ENCODE measurements at regions not wholly inside any gene's neighbourhood (a gene's known extent, or its start where the extent isn't known, plus 50 kb on each side); places are given as distances from the start of the nearest gene placed in this dataset.

GRCh38 chr9:75798505-75798904 is 92.0 kb upstream of the PCSK5 start:
- no peak overlapping the region for H2BK20ac ChIP-seq (ENCODE audit: low read depth, low read length, poor library complexity, severe bottlenecking)
- H3K79me1 ChIP-seq (ENCODE audit: insufficient read depth, low read depth, low read length, poor library complexity, severe bottlenecking) = no peaks in the 10 kb centered on the region
- no peak overlapping the region for H4K8ac ChIP-seq (replicated peaks; ENCODE audit: insufficient read length, low read depth, low read length)
- no peak overlapping the region for H3K23ac ChIP-seq (ENCODE audit: insufficient read length, low read depth, low read length)
- no peaks in the 10 kb centered on the region for H3K79me2 ChIP-seq (ENCODE audit: insufficient read depth, low read length)
- Mint-ChIP-seq H3K4me1 (peaks cover 0 to 7% of the 10 kb centered on the region in 2 experiments; a peak in 2 of 4 replicates), H3K36me3 (ENCODE audit: insufficient read depth in 1 of 3, low read depth in 3 of 3) (no peaks in the 10 kb centered on the region; a peak in 1 of 7 replicates), H3K4me3 (no peak overlapping the region), H3K27ac (no peak overlapping the region), H3K9me3 (peaks cover 0 to 4% of the 10 kb centered on the region in 2 experiments; a peak in 3 of 5 replicates), H3K27me3 (ENCODE audit: low read depth) (no peaks in the 10 kb centered on the region)
- no peaks in the 10 kb centered on the region for H3K23me2 ChIP-seq (ENCODE audit: insufficient read length, low read depth, low read length, poor library complexity, severe bottlenecking)
- no peaks in the 10 kb centered on the region for H4K20me1 ChIP-seq (ENCODE audit: control insufficient read depth, insufficient read depth, insufficient read length)
- H3T11ph ChIP-seq (ENCODE audit: low read length) = no peak overlapping the region
- no peaks in the 10 kb centered on the region; the same call in 1 of the 2 replicates for H3K4me1 ChIP-seq (ENCODE audit: insufficient read depth, low read length)
- no peak overlapping the region for H3K27ac ChIP-seq (ENCODE audit: insufficient read length, low read depth, low read length)
- no peak overlapping the region for H4K91ac ChIP-seq (ENCODE audit: insufficient read length, low read depth, low read length)
- H4K5ac ChIP-seq (ENCODE audit: insufficient read length, low read depth, low read length) = no peak overlapping the region
- no peak overlapping the region for H3K4me2 ChIP-seq (ENCODE audit: insufficient read depth, insufficient read length, low read length)
- H3K56ac ChIP-seq (ENCODE audit: insufficient read length, low read depth, low read length) = no peak overlapping the region
- no peak overlapping the region for H2BK15ac ChIP-seq (ENCODE audit: low read depth, low read length)
- no peak overlapping the region for H3K14ac ChIP-seq (ENCODE audit: insufficient read depth, low read length)
- H3K9ac ChIP-seq (ENCODE audit: extremely low read depth, insufficient read length, low read length) = no peak overlapping the region
- TF ChIP-seq CTCF (conservative IDR thresholded peaks at IDR 0.05) = no peak
- DNase-seq = no peak
- WGBS (ENCODE audit: extremely low coverage, insufficient read length, low lambda C conversion rate) = no CpG with 5 or more reads among the region's 1 CpG
- no peak overlapping the region for H3K18ac ChIP-seq (ENCODE audit: insufficient read length, low read depth, low read length)
- H2BK120ac ChIP-seq (ENCODE audit: low read depth, low read length, poor library complexity, severe bottlenecking) = no peak overlapping the region
- no peak overlapping the region for H2BK5ac ChIP-seq (ENCODE audit: insufficient read length, low read length)
- H2AK5ac ChIP-seq (ENCODE audit: insufficient read length, low read length) = no peak overlapping the region
- no peak overlapping the region for H2BK12ac ChIP-seq (ENCODE audit: insufficient read length, low read depth, low read length)
- no peaks in the 10 kb centered on the region for H3K9me3 ChIP-seq (ENCODE audit: control insufficient read depth, low read depth, low read length)
- H3K27me3 ChIP-seq (ENCODE audit: insufficient read depth, low read length) = no peaks in the 10 kb centered on the region
- H3K4ac ChIP-seq (ENCODE audit: low read depth, low read length) = no peak overlapping the region
- no peak overlapping the region for H2AFZ ChIP-seq (ENCODE audit: low read length)

Measured in H9 (cell line).